D341Med (cell line): ENCODE measurements at regions not wholly inside any gene's neighbourhood (a gene's known extent, or its start where the extent isn't known, plus 50 kb on each side); places are given as distances from the start of the nearest gene placed in this dataset.
"Not testable (repeated sequence)": the region's sequence is repeated elsewhere in the genome, so short reads cannot be mapped to it uniquely, and the experiment has no call there.

ENCODE experiments used
- DNase-seq: peaks from one replicate; pipeline ENCODE4 v3.0.0; 2012; ENCODE audit warnings: low spot score

GRCh38 chr11:44388828-44389657 lies 79.1 kb upstream of the ALX4 start:
- no peak for DNase-seq

DNA sequence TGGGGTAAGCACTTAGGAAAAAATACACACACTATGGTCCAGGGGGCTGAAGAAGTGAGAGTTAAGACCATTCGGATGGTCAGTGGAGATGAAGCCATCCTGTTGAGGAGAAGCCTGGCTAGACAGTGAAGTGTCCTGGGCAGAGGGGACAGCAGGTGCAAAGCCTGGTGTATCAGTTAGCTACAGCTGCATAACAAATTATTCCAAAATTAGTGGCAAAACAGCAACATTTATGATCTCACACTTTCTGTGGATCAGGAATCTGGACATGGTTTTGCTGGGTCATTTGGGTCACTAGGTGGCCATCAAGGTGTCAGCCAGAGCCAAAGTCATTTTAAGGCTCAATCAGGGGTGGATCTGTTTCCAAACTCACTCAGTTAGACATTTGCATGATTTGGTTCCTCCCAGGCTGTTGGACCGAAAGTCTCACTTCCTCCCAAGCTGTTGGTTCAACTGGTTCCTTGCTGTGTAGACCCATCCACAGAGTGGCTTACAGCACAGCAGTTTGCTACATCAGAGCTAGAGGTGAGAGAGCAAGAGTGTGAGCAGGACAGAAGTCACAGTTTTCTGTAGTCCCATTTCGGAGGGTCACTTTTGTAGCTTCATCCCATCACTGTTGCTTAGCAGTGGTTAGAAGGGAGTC lies 80.1 kb upstream of the ALX4 start:
- no peak for DNase-seq

DNA sequence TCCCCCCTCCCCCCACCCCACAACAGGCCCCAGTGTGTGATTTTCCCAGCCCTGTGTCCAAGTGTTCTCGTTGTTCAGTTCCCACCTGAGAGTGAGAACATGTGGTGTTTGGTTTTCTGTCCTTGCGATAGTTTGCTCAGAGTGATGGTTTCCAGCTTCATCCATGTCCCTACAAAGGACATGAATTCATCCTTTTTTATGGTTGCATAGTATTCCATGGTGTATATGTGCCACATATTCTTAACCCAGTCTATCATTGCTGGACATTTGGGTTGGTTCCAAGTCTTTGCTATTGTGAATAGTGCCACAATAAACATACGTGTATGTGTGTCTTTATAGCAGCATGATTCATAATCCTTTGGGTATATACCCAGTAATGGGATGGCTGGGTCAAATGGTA lies 81.1 kb upstream of the ALX4 start:
- DNase-seq = not testable (repeated sequence)

- not testable (repeated sequence) for DNase-seq
Observed at GRCh38 chr11:44396746-44397145, 86.8 kb upstream of the ALX4 start.

GRCh38 chr11:44397586-44398178 lies 87.7 kb upstream of the ALX4 start:
- DNase-seq = no peak

GRCh38 chr11:44398266-44399030 lies 88.5 kb upstream of the ALX4 start:
- no peak for DNase-seq

DNA sequence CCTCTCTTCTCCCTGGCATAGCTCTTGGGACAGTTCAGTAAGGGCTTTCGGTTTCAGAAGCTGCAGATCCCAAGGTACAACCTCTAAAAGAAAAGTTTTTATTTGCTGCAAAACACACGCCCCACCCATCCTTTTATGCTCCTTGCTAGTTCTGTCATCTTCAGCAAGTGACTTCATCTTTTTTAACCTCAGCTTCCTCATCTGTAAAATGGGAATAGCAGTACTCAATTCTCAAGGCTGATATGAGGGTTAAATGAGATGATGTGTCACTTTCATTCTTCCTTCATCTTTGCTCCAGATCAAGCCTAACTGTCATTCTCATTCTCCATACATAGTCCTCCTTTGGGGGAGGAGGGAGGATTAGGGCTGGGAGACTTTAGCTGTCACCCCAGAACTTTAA lies 90.0 kb upstream of the ALX4 start:
- no peak for DNase-seq

GRCh38 chr11:44400431-44400830 lies 90.5 kb upstream of the ALX4 start:
- DNase-seq = no peak

DNA sequence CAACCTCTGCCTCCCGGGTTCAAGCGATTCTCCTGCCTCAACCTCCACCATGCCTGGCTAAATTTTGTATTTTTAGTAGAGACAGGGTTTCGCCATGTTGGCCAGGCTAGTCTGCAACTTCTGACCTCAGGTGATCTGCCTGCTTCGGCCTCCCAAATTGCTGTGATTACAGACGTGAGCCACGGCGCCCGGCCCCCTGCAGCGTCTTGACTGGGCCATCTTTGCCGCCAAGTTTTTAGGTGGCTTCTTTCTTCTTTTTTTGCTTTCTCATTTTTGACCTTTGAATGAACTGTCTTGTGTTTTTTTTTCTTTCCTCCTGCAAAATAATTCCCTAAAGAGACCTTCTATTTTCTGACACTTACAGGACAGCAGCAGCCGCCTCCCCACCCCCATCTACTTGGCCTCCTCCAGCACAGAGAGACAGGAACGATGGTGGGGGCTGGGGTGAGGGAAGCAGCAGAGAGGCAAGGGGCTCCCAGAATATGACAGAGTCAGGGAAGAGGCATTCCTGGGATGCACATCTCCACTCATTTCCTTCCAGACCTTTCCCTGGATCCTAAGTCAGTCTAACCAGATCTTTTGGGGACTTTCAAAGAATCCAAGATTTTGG lies 92.6 kb upstream of the ALX4 start:
- DNase-seq = no peak

DNA sequence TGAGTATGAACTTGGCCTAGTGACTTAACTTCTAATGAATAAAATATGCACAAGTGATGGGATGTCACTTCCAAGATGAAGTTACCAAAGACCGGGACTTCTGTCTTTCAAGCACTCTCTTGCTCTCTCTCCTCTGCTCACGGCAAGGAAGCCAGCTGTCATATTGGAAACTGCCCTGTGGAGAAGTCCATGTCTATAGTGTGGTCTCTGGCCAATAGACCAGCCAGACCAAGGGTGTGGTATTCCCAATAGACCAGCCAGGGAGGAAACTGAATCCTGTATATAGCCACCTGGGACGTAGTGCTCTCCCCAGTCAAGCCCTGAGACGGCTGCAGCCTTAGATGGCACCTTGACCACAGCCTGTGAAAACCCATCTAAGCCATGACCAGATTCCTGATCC lies 93.2 kb upstream of the ALX4 start:
- no peak for DNase-seq

DNA sequence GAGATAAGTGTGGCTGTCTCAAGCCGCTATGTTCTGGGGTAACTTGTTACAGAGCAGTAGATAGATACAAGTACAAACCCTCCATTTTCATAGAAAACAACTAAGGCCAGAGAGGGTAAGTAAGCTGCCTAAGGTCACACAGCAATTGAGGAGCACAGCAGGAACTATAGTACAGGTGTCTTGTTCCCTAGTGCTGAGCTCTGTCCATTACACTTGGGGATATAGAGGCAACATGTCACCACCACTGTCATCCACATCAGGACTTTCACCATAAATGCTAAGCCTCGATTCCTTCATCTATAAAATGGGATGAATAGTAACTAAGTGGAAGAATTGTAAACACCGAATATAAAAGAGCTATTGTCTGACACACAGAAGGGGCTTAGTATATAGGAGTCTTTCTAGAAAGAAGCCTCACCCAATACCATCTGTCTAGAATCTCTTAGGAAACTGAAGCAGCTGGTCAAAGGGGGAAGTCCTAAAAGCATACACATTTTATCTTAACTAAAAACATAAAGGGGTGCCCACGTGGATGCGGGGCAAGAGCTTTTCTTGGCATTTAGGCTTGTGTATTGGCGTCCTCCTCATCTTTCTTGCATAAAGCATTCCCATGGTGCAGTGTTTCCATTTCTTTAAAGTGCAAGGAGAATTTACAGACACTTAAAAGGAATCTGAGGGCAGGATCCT lies 93.8 kb upstream of the ALX4 start:
- no peak for DNase-seq

DNA sequence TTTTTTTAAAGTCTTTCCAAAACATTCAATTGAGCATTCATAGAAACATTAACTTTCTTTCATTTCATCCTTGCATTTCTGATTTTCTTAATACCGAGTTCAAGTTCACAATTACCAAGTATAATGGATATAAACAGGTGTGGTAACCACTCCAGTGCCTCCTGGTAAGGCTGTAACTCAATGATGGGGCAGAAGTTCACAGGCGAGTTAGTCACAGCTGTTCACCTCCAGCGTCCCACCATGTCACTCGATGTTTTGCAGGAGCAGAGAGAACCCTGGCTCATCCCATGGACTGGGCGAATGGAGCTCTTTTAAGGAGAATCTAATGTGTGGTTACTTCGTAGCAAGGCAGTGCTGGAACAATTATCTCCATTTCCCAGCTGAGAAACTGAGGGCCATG lies 94.4 kb upstream of the ALX4 start:
- no peak for DNase-seq

DNA sequence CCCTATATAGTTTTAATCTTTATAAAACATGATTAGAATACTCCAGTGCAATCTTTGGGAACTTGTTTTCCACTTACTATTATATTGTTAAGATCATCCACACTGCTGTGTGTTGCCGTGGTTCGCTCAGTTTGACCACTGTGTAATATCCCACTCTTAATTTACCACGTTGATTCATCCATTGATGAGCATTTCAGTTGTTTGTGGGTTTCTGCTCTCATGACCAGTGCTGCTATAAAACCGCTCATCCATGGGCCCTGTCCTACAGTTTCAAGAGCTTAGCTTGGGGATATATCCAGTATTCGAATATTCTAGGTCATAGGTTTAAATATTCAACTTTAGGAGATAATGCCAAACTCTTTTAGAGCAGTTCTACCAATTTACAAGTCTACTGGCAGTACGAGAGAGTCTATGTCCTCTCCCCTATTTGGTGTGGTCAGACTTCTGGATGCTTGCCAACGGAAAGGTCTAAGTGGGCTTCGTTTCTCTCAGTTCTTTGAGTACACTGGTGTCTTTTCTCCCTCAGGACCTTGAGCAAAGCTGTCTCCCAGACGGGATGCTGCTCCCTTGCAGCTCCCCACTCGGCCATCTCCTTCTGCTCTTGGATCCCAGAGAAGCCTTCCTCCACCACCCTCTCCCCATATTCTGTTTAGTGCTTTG lies 94.9 kb upstream of the ALX4 start:
- DNase-seq = no peak

DNA sequence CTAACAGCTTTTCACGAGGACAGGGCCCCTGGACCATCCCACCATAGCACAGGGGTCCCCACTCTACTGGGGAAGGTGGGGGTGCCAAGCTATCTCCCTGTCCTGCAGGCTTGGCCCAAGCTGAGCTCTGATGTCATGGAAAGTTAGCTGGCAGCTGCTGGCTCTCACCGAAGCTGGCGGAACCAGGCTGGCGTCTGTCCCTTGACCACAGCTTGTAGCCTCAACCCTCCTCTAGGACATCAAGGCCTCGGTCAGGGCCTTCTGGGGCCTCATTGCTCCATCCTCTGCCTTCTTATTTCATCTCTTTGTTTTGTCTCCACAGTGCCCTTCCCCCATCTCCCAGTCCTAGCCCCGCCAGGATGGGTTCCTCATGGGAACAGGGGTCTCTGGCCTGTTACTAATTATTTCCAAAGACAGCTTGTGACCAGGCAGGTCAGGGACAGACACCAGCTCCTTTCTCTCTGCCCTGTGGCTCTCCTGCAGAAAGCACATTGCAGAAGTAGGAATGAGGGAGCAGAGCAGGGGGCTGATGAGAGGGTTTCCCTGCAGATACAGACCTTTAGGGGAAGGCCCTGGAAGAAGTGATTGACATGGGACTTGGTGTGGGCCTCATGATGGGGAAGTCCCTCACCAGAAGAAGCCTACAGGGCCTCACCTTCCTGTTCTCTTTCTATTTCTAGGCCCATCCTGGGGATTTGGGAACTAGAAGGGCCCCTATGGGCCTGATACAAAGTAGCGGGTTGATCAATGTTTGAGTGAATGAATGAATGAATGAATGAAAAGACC lies 97.5 kb upstream of the ALX4 start:
- DNase-seq = no peak

GRCh38 chr11:44408141-44408540 lies 98.2 kb upstream of the ALX4 start:
- no peak for DNase-seq

- no peak for DNase-seq
Observed at GRCh38 chr11:44408711-44409470, 99.0 kb upstream of the ALX4 start.

DNA sequence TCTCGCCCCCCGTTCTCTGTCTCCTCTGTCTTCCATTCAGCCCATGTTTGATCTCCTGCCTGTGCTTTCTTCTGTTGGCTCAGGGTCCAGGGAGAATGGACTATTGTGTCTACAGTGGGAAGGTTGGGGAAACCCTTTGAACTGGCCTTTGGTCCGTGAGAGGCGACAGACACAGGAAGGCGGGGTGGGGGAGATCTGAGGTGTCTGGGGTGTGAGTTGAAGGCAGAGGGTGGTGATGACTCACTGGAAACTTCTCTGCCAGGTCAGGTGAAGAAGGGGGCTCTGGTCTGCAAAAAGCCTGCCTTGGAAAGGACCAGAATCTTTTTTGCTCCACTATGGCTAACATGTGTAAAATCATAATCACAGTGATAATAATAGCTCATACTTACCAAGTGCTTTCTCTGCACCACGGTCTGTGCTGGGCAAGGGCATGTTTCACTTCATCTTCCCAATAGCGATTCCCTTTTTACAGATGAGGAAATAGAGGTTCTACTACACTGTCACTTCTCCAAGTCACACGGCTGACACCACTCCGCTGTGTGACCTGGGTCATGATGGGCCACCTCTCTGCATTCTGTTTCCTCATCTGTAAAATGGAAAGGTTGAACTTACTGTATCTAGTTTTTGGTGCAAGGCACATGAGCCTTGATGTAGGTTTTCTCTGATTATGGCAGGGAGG lies 99.8 kb upstream of the ALX4 start:
- DNase-seq = no peak

DNA sequence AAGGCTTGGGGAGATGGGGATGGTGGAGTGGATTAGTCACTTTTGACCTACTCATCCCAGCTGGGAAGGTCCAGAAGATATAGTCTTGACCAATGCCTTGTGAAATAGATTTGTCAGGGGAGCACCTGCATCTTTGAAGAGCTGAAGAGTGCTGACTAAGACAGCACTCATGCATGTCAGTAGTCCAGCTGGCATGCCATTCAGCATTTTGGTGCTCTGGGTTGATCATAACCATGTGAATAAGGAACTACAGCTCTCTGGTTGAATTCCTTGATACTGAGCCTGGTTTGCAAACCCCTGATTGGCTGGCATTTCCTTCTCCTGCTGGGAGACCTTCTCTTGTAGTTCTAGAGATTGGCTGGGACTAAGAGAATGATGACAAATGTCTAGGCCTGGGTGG lies 106.8 kb upstream of the ALX4 start:
- no peak for DNase-seq
